Endodermal cell (in vitro differentiated cells): ENCODE measurements at regions not wholly inside any gene's neighbourhood (a gene's known extent, or its start where the extent isn't known, plus 50 kb on each side); places are given as distances from the start of the nearest gene placed in this dataset.

Experiments
- DNase-seq: peaks from one replicate; pipeline ENCODE4 v3.0.0-alpha.2; 2017
- H3K27ac ChIP-seq: 2 replicates; pipeline ENCODE4 v1.5.1; 2013; ENCODE audit warnings: mild to moderate bottlenecking, low read depth, low read length, moderate library complexity
- H3K27me3 ChIP-seq: 2 replicates; pipeline ENCODE4 v1.6.1; 2013; ENCODE audit warnings: mild to moderate bottlenecking, low read length, moderate library complexity; ENCODE audit not compliant: insufficient read depth, control insufficient read depth, poor library complexity, severe bottlenecking
- H3K36me3 ChIP-seq: 2 replicates; pipeline ENCODE4 v1.7.0; 2013; ENCODE audit warnings: mild to moderate bottlenecking, low read length, moderate library complexity; ENCODE audit not compliant: control insufficient read depth, insufficient read depth
- H3K4me1 ChIP-seq: one replicate; pipeline ENCODE4 v1.7.0; 2013; ENCODE audit warnings: low read length; ENCODE audit not compliant: control insufficient read depth, insufficient read depth
- H3K4me3 ChIP-seq: 2 replicates; pipeline ENCODE4 v1.5.1; 2013; ENCODE audit warnings: mild to moderate bottlenecking, low read length, moderate library complexity
- H3K9ac ChIP-seq: 2 replicates; pipeline ENCODE4 v1.6.1; 2013; ENCODE audit warnings: mild to moderate bottlenecking, low read length, moderate library complexity; ENCODE audit not compliant: poor library complexity, severe bottlenecking; ENCODE audit errors: extremely low read depth
- H3K9me3 ChIP-seq: 2 replicates; pipeline ENCODE4 v1.6.1; 2013; ENCODE audit warnings: mild to moderate bottlenecking, low read length, moderate library complexity; ENCODE audit not compliant: control insufficient read depth
- H3K27ac Mint-ChIP-seq: 2 replicates; pipeline ENCODE4 v1.8.0; 2020; ENCODE audit warnings: mixed read lengths
- H3K27me3 Mint-ChIP-seq: 2 replicates; pipeline ENCODE4 v1.8.0; 2021; ENCODE audit warnings: mild to moderate bottlenecking, mixed read lengths; ENCODE audit not compliant: insufficient read depth
- H3K36me3 Mint-ChIP-seq: 2 replicates; pipeline ENCODE4 v1.8.0; 2020; ENCODE audit warnings: low read depth, mixed read lengths
- H3K4me1 Mint-ChIP-seq: 2 replicates; pipeline ENCODE4 v1.8.0; 2020; ENCODE audit warnings: mixed read lengths
- H3K4me3 Mint-ChIP-seq: 2 replicates; pipeline ENCODE4 v1.8.0; 2020; ENCODE audit warnings: mild to moderate bottlenecking, moderate library complexity, mixed read lengths
- H3K9me3 Mint-ChIP-seq: 2 replicates; pipeline ENCODE4 v1.8.0; 2020; ENCODE audit warnings: mild to moderate bottlenecking, mixed read lengths
- CTCF ChIP-seq: fragments of 200-600 bp; sonication (generic); conservative IDR thresholded peaks from 2 replicates; pipeline ENCODE4 v1.5.0; 2021; ENCODE audit warnings: antibody characterized with exemption, mild to moderate bottlenecking
- whole genome bisulfite sequencing, 2 experiments: methylation state at CpG; one replicate each; pipeline versions ENCODE4 v1.1.5 to v1.1.7; 2013; ENCODE audit warnings: missing lambda C conversion rate in 2 of 2, mixed read lengths in 1 of 2; ENCODE audit not compliant: insufficient coverage in 1 of 2, insufficient read length in 1 of 2; 5-methylcytosine and 5-hydroxymethylcytosine counted together

- no peak for TF ChIP-seq CTCF
- no peak overlapping the region for H3K9ac ChIP-seq
- no peaks in the 10 kb centered on the region for H3K36me3 ChIP-seq
- H3K27me3 Mint-ChIP-seq = peaks cover 9% of the 10 kb centered on the region
- WGBS, 2 experiments = 83% methylated on average over 1 of the region's 1 CpG; no CpG with 5 or more reads in 1 of the 2 experiments
- peaks cover 9% of the 10 kb centered on the region for H3K9me3 ChIP-seq
- DNase-seq = no peak
- no peak overlapping the region for H3K4me3 ChIP-seq
- H3K27me3 ChIP-seq = peaks cover 5% of the 10 kb centered on the region
- H3K4me3 Mint-ChIP-seq = no peak overlapping the region
- peaks cover 5% of the 10 kb centered on the region for H3K4me1 Mint-ChIP-seq
- no peaks in the 10 kb centered on the region for H3K4me1 ChIP-seq
- H3K9me3 Mint-ChIP-seq = peaks cover 29% of the 10 kb centered on the region
- no peak overlapping the region for H3K27ac ChIP-seq
- H3K36me3 Mint-ChIP-seq = no peaks in the 10 kb centered on the region
- H3K27ac Mint-ChIP-seq = no peak overlapping the region
These were observed 117.7 kb downstream of the EN1 start for GRCh38 chr2:118729760-118730159.

- Histone ChIP-seq H3K4me3 (no peak overlapping the region), H3K27ac (no peak overlapping the region), H3K9ac (no peak overlapping the region), H3K36me3 (no peaks in the 10 kb centered on the region), H3K4me1 (no peaks in the 10 kb centered on the region), H3K9me3 (peaks cover 8% of the 10 kb centered on the region), H3K27me3 (peaks cover 5% of the 10 kb centered on the region)
- no peak for TF ChIP-seq CTCF
- peaks cover 8% of the 10 kb centered on the region for H3K27me3 Mint-ChIP-seq
- H3K4me3 Mint-ChIP-seq = no peak overlapping the region
- H3K4me1 Mint-ChIP-seq = peaks cover 5% of the 10 kb centered on the region
- peaks cover 27% of the 10 kb centered on the region for H3K9me3 Mint-ChIP-seq
- no peak for DNase-seq
- H3K27ac Mint-ChIP-seq = no peak overlapping the region
- H3K36me3 Mint-ChIP-seq = no peaks in the 10 kb centered on the region
These were observed 118.5 kb downstream of the EN1 start for GRCh38 chr2:118728984-118729383.

GRCh38 chr2:118726821-118727220 is 120.6 kb downstream of the EN1 start:
- Mint-ChIP-seq H3K4me1 (no peaks in the 10 kb centered on the region), H3K36me3 (no peaks in the 10 kb centered on the region), H3K27me3 (peaks cover 6% of the 10 kb centered on the region), H3K27ac (no peak overlapping the region), H3K4me3 (no peak overlapping the region), H3K9me3 (peaks cover 25% of the 10 kb centered on the region)
- no peak for DNase-seq
- peaks cover 5% of the 10 kb centered on the region for H3K27me3 ChIP-seq
- no peak for TF ChIP-seq CTCF
- H3K4me1 ChIP-seq = no peaks in the 10 kb centered on the region
- H3K27ac ChIP-seq = no peak overlapping the region
- H3K9me3 ChIP-seq = no peaks in the 10 kb centered on the region
- no peak overlapping the region for H3K9ac ChIP-seq
- H3K4me3 ChIP-seq = no peak overlapping the region
- H3K36me3 ChIP-seq = no peaks in the 10 kb centered on the region
